VCaP (cell line): ENCODE measurements at regions not wholly inside any gene's neighbourhood (a gene's known extent, or its start where the extent isn't known, plus 50 kb on each side); places are given as distances from the start of the nearest gene placed in this dataset.

Experiments used
- H3K27ac ChIP-seq: fragments of 450-650 bp; 2 replicates; pipeline ENCODE4 v1.5.1; 2017
- TF ChIP-seq, protein P1 (sequence below): fragments of 450-650 bp; conservative IDR thresholded peaks from 2 replicates; pipeline ENCODE4 v1.5.1; 2017; ENCODE audit warnings: mild to moderate bottlenecking, moderate library complexity

DNA sequence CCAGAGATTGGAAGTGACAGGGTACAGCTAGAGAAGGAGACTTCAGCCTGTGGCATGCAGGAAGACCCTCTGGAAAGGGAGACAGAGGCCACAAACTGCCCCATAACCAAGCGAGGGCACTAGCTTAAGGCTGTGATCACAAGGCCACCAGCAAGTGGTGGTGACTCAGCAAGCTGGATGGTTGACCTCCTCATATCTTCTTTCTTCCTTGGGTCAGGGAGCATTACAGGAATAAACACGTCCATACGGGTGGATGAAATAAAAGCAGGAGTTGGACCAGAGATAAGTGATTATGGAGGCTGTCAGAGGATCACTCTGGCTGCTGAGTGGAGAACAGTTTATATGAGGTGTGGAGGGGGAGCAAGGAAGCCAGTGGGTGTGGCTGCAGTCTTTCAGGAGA is 234.6 kb upstream of the TAS2R1 start:
- TF ChIP-seq, protein P1, sequence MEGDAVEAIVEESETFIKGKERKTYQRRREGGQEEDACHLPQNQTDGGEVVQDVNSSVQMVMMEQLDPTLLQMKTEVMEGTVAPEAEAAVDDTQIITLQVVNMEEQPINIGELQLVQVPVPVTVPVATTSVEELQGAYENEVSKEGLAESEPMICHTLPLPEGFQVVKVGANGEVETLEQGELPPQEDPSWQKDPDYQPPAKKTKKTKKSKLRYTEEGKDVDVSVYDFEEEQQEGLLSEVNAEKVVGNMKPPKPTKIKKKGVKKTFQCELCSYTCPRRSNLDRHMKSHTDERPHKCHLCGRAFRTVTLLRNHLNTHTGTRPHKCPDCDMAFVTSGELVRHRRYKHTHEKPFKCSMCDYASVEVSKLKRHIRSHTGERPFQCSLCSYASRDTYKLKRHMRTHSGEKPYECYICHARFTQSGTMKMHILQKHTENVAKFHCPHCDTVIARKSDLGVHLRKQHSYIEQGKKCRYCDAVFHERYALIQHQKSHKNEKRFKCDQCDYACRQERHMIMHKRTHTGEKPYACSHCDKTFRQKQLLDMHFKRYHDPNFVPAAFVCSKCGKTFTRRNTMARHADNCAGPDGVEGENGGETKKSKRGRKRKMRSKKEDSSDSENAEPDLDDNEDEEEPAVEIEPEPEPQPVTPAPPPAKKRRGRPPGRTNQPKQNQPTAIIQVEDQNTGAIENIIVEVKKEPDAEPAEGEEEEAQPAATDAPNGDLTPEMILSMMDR, result no peak
- no peak overlapping the region for H3K27ac ChIP-seq

DNA sequence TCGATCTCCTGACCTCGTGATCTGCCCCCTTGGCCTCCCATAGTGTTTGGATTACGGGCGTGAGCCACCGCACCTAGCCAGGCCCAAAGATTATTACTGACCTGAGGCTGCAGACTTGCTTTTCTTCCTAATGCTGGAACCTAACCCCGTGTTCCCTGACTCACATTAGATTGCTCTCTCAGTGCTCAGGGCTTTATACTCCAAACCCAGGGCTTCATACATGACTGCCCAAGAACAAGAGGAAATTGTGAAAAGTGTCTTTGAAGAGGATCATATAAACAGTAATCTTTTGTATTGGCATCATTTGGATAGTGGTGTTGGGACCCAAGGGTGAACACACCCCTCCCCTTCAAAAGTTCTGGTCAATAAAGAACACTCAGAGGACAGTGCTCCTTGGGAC is 233.3 kb upstream of the TAS2R1 start:
- H3K27ac ChIP-seq, result no peak overlapping the region
- TF ChIP-seq, protein P1, result no peak

DNA sequence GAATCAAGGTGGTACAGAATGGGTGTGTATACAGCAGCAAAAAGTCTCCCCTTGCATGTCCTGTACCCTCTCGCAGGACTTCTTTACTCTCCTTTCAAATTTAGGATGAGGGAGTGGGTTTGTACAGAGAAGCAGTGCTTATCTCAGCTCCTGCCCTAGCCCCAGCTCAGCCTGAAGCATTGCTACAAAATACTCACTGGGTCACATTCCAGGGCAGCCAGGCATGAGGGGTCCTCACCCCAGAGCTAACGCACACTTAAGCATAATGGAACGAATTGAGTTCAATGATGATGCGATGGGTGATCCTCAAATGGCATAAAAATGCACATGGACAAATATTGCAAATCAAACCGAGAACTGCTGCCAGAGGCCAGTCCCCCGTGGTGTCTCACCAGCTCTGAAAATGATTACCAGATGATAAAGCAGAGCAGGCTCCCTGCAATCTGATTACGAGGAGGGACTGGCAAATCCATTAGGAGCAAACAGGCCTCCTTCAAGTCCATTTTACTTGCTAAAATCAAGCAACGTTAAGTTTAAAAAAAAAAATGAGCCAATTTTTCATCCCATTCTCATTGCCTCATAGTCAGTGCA is 231.6 kb upstream of the TAS2R1 start:
- TF ChIP-seq, protein P1, result no peak
- no peak overlapping the region for H3K27ac ChIP-seq

DNA sequence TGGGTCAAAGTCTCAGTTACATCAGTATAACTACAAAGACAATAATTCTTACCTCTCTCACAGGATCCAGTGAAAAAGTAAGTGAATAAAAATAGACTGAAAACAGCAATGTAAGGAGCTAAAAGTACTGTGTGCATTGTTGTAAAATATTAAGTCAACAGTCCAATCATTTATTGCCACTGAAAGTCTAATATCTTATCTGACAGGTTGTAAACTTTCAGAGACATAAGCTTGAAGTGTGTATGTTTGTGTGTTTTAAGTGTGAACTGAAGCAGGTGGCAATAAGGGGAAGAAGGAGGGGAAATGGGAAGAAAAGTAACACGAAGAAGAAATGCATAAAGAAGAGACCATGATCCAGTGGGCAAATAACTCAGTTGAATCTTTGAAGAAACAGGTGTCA is 229.7 kb upstream of the TAS2R1 start:
- H3K27ac ChIP-seq, result no peak overlapping the region
- TF ChIP-seq, protein P1, result no peak

DNA sequence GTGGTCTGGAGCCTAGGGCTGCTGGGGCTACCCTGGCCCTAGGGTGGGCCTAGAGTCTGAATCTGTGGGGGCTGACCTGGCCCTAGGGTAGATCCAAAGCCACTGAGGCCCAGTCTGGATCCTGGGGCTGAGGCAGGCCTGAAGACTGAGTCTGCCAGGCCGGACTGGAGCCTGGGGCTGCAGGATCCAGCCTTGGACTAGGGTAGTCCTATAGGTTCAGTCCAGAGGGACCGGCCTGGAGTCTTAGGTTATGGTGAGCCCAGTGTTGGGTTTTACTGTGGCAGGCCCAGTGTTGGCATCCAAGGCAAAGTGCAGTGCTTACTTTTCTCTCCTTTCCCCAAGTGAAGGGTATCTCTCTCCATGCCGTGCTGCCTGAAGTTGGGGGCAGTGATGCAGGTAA is 227.9 kb upstream of the TAS2R1 start:
- TF ChIP-seq, protein P1, result no peak
- H3K27ac ChIP-seq, result no peak overlapping the region

DNA sequence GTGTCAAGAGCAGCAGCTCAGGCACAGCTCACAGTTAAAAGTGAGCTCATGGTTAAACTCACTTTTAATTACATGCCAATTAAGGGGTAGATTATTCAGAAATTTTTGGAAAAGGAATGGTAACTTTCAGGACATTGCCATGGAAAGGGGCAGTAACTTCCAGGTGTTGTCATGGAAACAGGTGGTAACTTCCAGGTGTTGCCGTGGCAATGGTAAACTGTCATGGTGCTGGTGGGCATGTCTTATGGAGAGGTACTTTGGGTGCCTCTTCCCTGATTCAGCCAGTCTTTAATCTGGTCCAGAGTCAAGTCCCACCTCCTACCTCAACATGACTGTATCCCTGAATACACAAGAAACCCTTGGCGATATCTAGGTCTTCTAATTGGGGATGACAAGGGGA is 223.2 kb upstream of the TAS2R1 start:
- no peak overlapping the region for H3K27ac ChIP-seq
- TF ChIP-seq, protein P1, result no peak

DNA sequence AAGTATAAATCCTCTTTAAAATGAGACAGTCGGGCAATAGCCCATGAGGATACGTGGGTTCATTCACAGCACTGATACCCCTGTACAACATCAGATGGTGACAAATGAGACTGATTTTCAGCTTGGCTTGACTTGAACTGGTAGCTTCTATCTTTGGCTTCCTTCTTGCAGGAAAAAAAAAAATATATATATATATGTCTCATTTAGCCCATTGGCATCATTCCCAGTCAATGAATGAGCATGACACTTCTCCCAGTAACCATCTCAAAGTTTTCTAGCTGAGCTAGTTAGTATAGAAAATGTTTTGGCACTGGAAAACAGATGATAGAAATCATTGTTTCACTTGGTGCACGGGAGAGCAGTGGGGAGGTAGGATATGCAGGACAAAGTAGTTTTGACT is 222.5 kb upstream of the TAS2R1 start:
- TF ChIP-seq, protein P1, result no peak
- H3K27ac ChIP-seq, result no peak overlapping the region
